K562 (cell line): ENCODE measurements at regions not wholly inside any gene's neighbourhood (a gene's known extent, or its start where the extent isn't known, plus 50 kb on each side); places are given as distances from the start of the nearest gene placed in this dataset.
A peak's percentile ranks its signal among the peaks of the same experiment; 100 is the strongest.

Source experiments
- ATAC-seq: fragments of 200-7000 bp; cut with Tn5 transposase; 3 replicates; pipeline ENCODE4 v1.9.1; 2020; ENCODE audit warnings: moderate library complexity
- BruUV-seq: library from RNA; stranded (reverse); fragments of 400-500 nt; replicated peaks from 2 replicates; lab custom pipeline; 2021; lab: Mats Ljungman, UMichigan
- CTCF ChIA-PET: fragments of 300-600 bp; formaldehyde crosslinking; extraction: SDS; loops from one replicate; lab custom pipeline; 2021; ENCODE audit warnings: low intra/inter-chr PET ratio; lab: Yijun Ruan, JAX
- POLR2A ChIA-PET: fragments of 300-600, 350-650 bp; sonication (Branson Sonifier 250); formaldehyde crosslinking; extraction: SDS; loops from one replicate; lab custom pipeline; 2021; ENCODE audit warnings: antibody characterized with exemption, inconsistent platforms; lab: Yijun Ruan, JAX
- DNase-seq, 4 experiments: peaks; one replicate each; pipeline versions ENCODE4 v3.0.0 to v3.0.0-alpha.2; 2011 to 2018; ENCODE audit warnings: low spot score in 3 of 4, mixed read lengths in 3 of 4; ENCODE audit errors: extremely low read depth in 1 of 4
- FAIRE-seq: peaks from 2 replicates; lab custom pipeline; 2011; peaks lifted over from hg19 to GRCh38; lab: Jason Lieb, UNC
- H2AFZ ChIP-seq: 2 replicates; pipeline ENCODE4 v1.6.0; 2011; ENCODE audit warnings: low read depth, low read length, control low read depth, inconsistent platforms
- H3K27ac ChIP-seq: fragments of 200-600 bp; 3 replicates; pipeline ENCODE4 v1.8.0; 2011; ENCODE audit warnings: low read depth, mild to moderate bottlenecking, control low read depth, inconsistent platforms, low read length, moderate library complexity, mixed read lengths; ENCODE audit errors: extremely low read depth
- H3K27me3 ChIP-seq, 2 experiments: fragments of 300-600 bp in 1 of 2; 2 replicates in 1 of 2; 3 replicates in 1 of 2; pipeline versions ENCODE4 v1.6.0 to v1.8.0; 2011; ENCODE audit warnings: inconsistent platforms in 2 of 2, low read length in 2 of 2, mild to moderate bottlenecking in 1 of 2, mixed read lengths in 1 of 2, moderate library complexity in 1 of 2; ENCODE audit not compliant: control insufficient read depth in 2 of 2, insufficient read depth in 2 of 2
- H3K36me3 ChIP-seq: fragments of 300-600 bp; 3 replicates; pipeline ENCODE4 v1.8.0; 2011; ENCODE audit warnings: mild to moderate bottlenecking, low read length, inconsistent platforms; ENCODE audit not compliant: control insufficient read depth, insufficient read depth
- H3K4me1 ChIP-seq, 2 experiments: fragments of 200-600 bp in 1 of 2; replicated peaks in 1 of 2; 2 replicates in 1 of 2; 3 replicates in 1 of 2; pipeline versions ENCODE4 v1.5.1 to v1.8.0; 2011; ENCODE audit warnings: inconsistent platforms in 2 of 2, low read length in 2 of 2, mild to moderate bottlenecking in 1 of 2, mixed read lengths in 1 of 2, moderate library complexity in 1 of 2; ENCODE audit not compliant: control insufficient read depth in 2 of 2, insufficient read depth in 2 of 2
- H3K4me2 ChIP-seq: 2 replicates; pipeline ENCODE4 v1.6.1; 2011; ENCODE audit warnings: low read length, control low read depth, inconsistent platforms, mixed read lengths; ENCODE audit not compliant: insufficient read depth
- H3K4me3 ChIP-seq: fragments of 200-600 bp; sonication (generic), shearing (Covaris generic); 2 replicates; pipeline ENCODE4 v1.5.1; 2016; ENCODE audit warnings: control low read depth, inconsistent platforms
- H3K79me2 ChIP-seq: fragments of 200-600 bp; 3 replicates; pipeline ENCODE4 v1.8.0; 2011; ENCODE audit warnings: low read length, inconsistent platforms; ENCODE audit not compliant: control insufficient read depth, insufficient read depth
- H3K9ac ChIP-seq, 2 experiments: 2 replicates each; pipeline versions ENCODE4 v1.6.0 to v1.6.1; 2011; ENCODE audit warnings: low read depth in 2 of 2, low read length in 2 of 2, control low read depth in 1 of 2, inconsistent platforms in 1 of 2, mild to moderate bottlenecking in 1 of 2, mixed read lengths in 1 of 2; ENCODE audit not compliant: insufficient read depth in 1 of 2
- H3K9me1 ChIP-seq: one replicate; pipeline ENCODE4 v1.6.0; 2011; ENCODE audit warnings: inconsistent platforms, mild to moderate bottlenecking, low read length, moderate library complexity; ENCODE audit not compliant: control insufficient read depth, insufficient read depth
- H3K9me3 ChIP-seq: replicated peaks from 2 replicates; pipeline ENCODE4 v1.5.1; 2011; ENCODE audit warnings: low read depth, low read length, inconsistent platforms; ENCODE audit not compliant: control insufficient read depth, insufficient read depth
- H4K20me1 ChIP-seq: replicated peaks from 2 replicates; pipeline ENCODE4 v1.6.1; 2011; ENCODE audit warnings: low read length, inconsistent platforms, mixed read lengths; ENCODE audit not compliant: control insufficient read depth, insufficient read depth
- ATF7 ChIP-seq: fragments of 450-650 bp; IDR thresholded peaks from 2 replicates; pipeline ENCODE4 v1.7.1; 2014; ENCODE audit warnings: mild to moderate bottlenecking, moderate library complexity
- BHLHE40 ChIP-seq: IDR thresholded peaks from 2 replicates; pipeline ENCODE4 v1.6.1; 2011; ENCODE audit warnings: low read length, improper control_type of control experiment
- BMI1 ChIP-seq: fragments of 150-350 bp; IDR thresholded peaks from 2 replicates; pipeline ENCODE4 v1.6.1; 2014; ENCODE audit warnings: low read length
- CBFB ChIP-seq: sonication (generic); formaldehyde crosslinking; IDR thresholded peaks from 2 replicates; pipeline ENCODE4 v1.4.0; 2020; ENCODE audit warnings: mild to moderate bottlenecking, missing genetic modification reagents
- DDX20 ChIP-seq: fragments of 450-650 bp; IDR thresholded peaks from 2 replicates; pipeline ENCODE4 v1.6.1; 2016; ENCODE audit warnings: missing genetic modification characterization, low read depth, mild to moderate bottlenecking, missing compliant biosample characterization, moderate library complexity
- HINFP ChIP-seq: fragments of 450-650 bp; conservative IDR thresholded peaks from 2 replicates; pipeline ENCODE4 v1.6.1; 2016; ENCODE audit warnings: missing genetic modification characterization, low read depth, mild to moderate bottlenecking, control low read depth, missing compliant biosample characterization
- MAFK ChIP-seq: IDR thresholded peaks from 2 replicates; pipeline ENCODE4 v1.6.1; 2011; ENCODE audit warnings: low read length, improper control_type of control experiment
- NCOR1 ChIP-seq: fragments of 450-650 bp; IDR thresholded peaks from 2 replicates; pipeline ENCODE4 v1.6.1; 2016; ENCODE audit warnings: mild to moderate bottlenecking, moderate library complexity
- NEUROD1 ChIP-seq: fragments of 150-350 bp; IDR thresholded peaks from 2 replicates; pipeline ENCODE4 v1.6.1; 2014; ENCODE audit warnings: borderline replicate concordance, low read length, low read depth; ENCODE audit not compliant: partially characterized antibody
- NFRKB ChIP-seq: fragments of 450-650 bp; IDR thresholded peaks from 2 replicates; pipeline ENCODE4 v1.6.1; 2016; ENCODE audit warnings: low read depth
- RBM14 ChIP-seq: fragments of 200-400 bp; formaldehyde crosslinking; IDR thresholded peaks from 2 replicates; pipeline ENCODE4 v1.6.1; 2018; ENCODE audit warnings: low read depth, mild to moderate bottlenecking, low read length, moderate library complexity, borderline replicate concordance; ENCODE audit not compliant: insufficient read depth
- RBM17 ChIP-seq: fragments of 200-400 bp; formaldehyde crosslinking; IDR thresholded peaks from 2 replicates; pipeline ENCODE4 v1.6.1; 2017; ENCODE audit warnings: low read depth, mild to moderate bottlenecking, low read length, borderline replicate concordance
- RFX5 ChIP-seq: IDR thresholded peaks from 2 replicates; pipeline ENCODE4 v1.6.1; 2011; ENCODE audit warnings: low read depth, mild to moderate bottlenecking, improper control_type of control experiment, low read length
- TCFL5 ChIP-seq: fragments of 250-450 bp; sonication (Bioruptor Pico); conservative IDR thresholded peaks from 2 replicates; pipeline ENCODE4 v1.6.1; 2021; ENCODE audit warnings: mild to moderate bottlenecking, moderate library complexity, matching md5 sums
- THRA ChIP-seq: fragments of 450-650 bp; IDR thresholded peaks from 2 replicates; pipeline ENCODE4 v1.6.1; 2017; ENCODE audit warnings: mild to moderate bottlenecking, moderate library complexity
- ZBTB7A ChIP-seq: IDR thresholded peaks from 2 replicates; pipeline ENCODE4 v1.6.1; 2011; ENCODE audit warnings: low read depth, mild to moderate bottlenecking, low read length, moderate library complexity, borderline replicate concordance; ENCODE audit not compliant: control insufficient read depth
- ZNF165 ChIP-seq: fragments of 250-450 bp; sonication (Bioruptor Pico); IDR thresholded peaks from 2 replicates; pipeline ENCODE4 v1.4.0; 2020; ENCODE audit warnings: borderline replicate concordance
- ZNF583 ChIP-seq: fragments of 250-450 bp; sonication (Bioruptor Pico); IDR thresholded peaks from 2 replicates; pipeline ENCODE4 v1.4.0; 2020
- ZNF584 ChIP-seq: fragments of 200-800 bp; sonication (Bioruptor generic); IDR thresholded peaks from 2 replicates; pipeline ENCODE4 v1.6.1; 2016; ENCODE audit warnings: low read depth, mild to moderate bottlenecking, missing genetic modification characterization, missing compliant biosample characterization
- WGBS: fragments of 100-300 bp; shearing (Covaris generic); methylation state at CpG from one replicate; pipeline ENCODE4 v1.1.6; 2016; ENCODE audit warnings: low coverage, mixed read lengths; ENCODE audit not compliant: insufficient coverage; ENCODE audit errors: missing lambda C conversion rate; 5-methylcytosine and 5-hydroxymethylcytosine counted together
- in situ Hi-C: fragments of 300-500 bp; cut with MboI; formaldehyde crosslinking; loops from 4 replicates; pipeline ENCODE4 v1.15.0; 2018; ENCODE audit warnings: inconsistent platforms, mixed read lengths
- intact Hi-C: fragments of 100-400 bp; cut with micrococcal nuclease; formaldehyde crosslinking; loops from 2 replicates; pipeline ENCODE4 v1.14.2; 2022

DNA sequence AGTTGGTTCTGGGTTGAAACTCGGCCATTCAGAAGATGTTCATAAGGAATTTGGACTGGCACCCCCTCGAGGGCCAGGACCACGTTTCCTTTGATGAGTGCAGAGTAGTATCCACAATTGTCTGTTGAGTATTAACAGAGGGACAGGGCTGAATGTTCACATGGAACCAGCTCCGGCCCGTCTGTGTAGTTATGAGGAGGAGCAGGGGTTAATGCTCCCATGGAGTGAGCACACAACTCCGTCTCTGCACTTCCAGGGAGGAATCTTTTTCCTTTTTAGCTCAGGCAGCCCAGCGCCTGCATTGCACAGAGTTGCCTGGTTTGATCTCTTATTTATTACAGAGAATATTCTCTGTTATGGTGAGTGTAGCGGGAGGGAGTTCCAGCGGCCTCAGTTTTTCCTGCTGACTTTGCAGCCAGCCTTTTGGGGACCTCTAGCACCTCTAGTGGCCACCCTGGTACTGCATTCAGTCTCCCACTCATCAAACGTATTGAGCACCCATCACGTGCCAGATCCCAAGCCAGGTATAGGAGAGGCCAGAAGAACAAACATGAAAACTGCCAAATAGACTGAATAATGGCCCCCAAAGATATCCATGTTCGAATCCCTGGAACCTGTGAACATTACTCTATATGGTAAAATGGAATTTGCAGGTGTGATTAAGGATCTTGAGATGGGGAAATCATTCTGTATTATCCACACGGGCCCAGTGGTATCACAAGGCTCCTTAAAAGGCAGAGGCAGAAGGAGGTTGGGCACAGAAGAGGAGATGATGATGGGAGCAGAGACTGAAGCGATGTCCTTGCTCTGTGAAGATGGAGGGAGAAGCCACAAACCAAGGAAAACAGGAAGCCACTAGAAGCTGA is 167.7 kb upstream of the CSF3R start (continued):
- no peak for TF ChIP-seq CBFB
- no peak for TF ChIP-seq ZBTB7A
- TF ChIP-seq MAFK = peak; percentile 82
- TF ChIP-seq RBM14 = no peak
- no peak for TF ChIP-seq TCFL5
- no peak for TF ChIP-seq NFRKB
- TF ChIP-seq BHLHE40 = peak; percentile 98
- TF ChIP-seq NEUROD1 = no peak
- TF ChIP-seq DDX20 (tag) = no peak
- TF ChIP-seq RFX5 = no peak

DNA sequence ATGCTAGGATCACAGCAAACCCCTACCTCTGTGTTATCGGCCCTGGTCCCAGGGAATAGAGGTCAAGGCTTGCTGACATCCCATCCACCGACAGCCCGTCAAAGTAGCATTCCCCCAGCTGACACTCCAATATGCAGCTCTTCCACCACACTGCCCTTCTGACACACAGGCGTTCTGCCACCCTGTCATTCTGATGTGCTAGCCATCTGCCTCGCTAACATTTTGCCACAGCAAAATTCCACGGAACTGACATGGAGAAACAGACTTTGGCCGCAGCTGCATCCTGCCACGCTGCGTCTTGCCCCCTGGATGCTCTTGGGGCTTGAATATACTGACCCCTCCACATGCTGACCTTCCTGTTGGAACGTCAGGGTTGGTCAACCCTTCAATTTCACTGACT is 163.2 kb upstream of the CSF3R start:
- peaks cover 0 to 43% of the 10 kb centered on the region in 2 experiments; a peak in 4 of 5 replicates for H3K27me3 ChIP-seq
- in situ Hi-C loops = no loop called here
- H3K27ac ChIP-seq = no peak overlapping the region
- no peaks in the 10 kb centered on the region for H3K36me3 ChIP-seq
- WGBS = 0% methylated on average over 10 of the region's 10 CpGs
- H3K4me2 ChIP-seq = no peak overlapping the region
- no peaks in the 10 kb centered on the region for H3K4me1 ChIP-seq
- ATAC-seq (no peak), DNase-seq (no peak), FAIRE-seq (no peak)
- ChIA-PET POLR2A (interaction anchor here (0.6 to 0.7 kb wide), 2 partner anchors 16 to 123 kb away, joined by 3 read pairs; no protein-coding TSS in a partner anchor), CTCF (no interaction called here)
- intact Hi-C loops = no loop called here
- no TSS peak for BruUV-seq
- no peaks in the 10 kb centered on the region for H3K9me1 ChIP-seq
- H2AFZ ChIP-seq = no peak overlapping the region
- H3K4me3 ChIP-seq = no peak overlapping the region
- no peaks in the 10 kb centered on the region for H3K9me3 ChIP-seq
- H4K20me1 ChIP-seq = peaks cover 4% of the 10 kb centered on the region; the same call in 1 of the 2 replicates
- H3K79me2 ChIP-seq = no peaks in the 10 kb centered on the region
- TF ChIP-seq ATF7 (no peak), THRA (no peak), ZNF584 (CRISPR knock-in tag) (no peak), RBM17 (no peak), NCOR1 (no peak), ZNF165 (CRISPR knock-in tag) (no peak), HINFP (tag) (no peak), BMI1 (no peak), ZNF583 (CRISPR knock-in tag) (no peak)
- H3K9ac ChIP-seq = no peak overlapping the region
